ENCODE measurements at regions not wholly inside any gene's neighbourhood (a gene's known extent, or its start where the extent isn't known, plus 50 kb on each side); places are given as distances from the start of the nearest gene placed in this dataset.

- TF ChIP-seq EZH2 (IDR thresholded peaks at IDR 0.05; ENCODE audit: insufficient read depth, low read length) (no peak), CTCF (IDR thresholded peaks at IDR 0.05; ENCODE audit: insufficient read depth, low read depth, low read length) (no peak)
Observed at GRCh38 chr18:75491361-75491760, 63.9 kb upstream of the SMIM21 start.

Data from astrocyte (in vitro differentiated cells and primary cell).